GM23338 (cell line): ENCODE measurements at regions not wholly inside any gene's neighbourhood (a gene's known extent, or its start where the extent isn't known, plus 50 kb on each side); places are given as distances from the start of the nearest gene placed in this dataset.

Experiments
- ATAC-seq: fragments of 200-7000 bp; cut with Tn5 transposase; 3 replicates; pipeline ENCODE4 v1.9.1; 2020
- DNase-seq: peaks from one replicate; pipeline ENCODE4 v3.0.0-alpha.2; 2015; ENCODE audit warnings: low spot score
- H2AFZ ChIP-seq: fragments of 200-600 bp; sonication (generic); 2 replicates; pipeline ENCODE4 v1.8.0; 2016; ENCODE audit warnings: antibody characterized with exemption, mild to moderate bottlenecking, moderate library complexity
- H3F3A ChIP-seq: fragments of 200-600 bp; sonication (generic); replicated peaks from 2 replicates; pipeline ENCODE4 v1.8.0; 2017; ENCODE audit warnings: antibody characterized with exemption, mixed run types, low read depth
- H3K27ac ChIP-seq: fragments of 200-600 bp; sonication (generic); 2 replicates; pipeline ENCODE4 v1.6.1; 2016; ENCODE audit warnings: low read depth
- H3K27me3 ChIP-seq: fragments of 200-600 bp; sonication (generic); 2 replicates; pipeline ENCODE4 v1.8.0; 2016; ENCODE audit warnings: mild to moderate bottlenecking, mixed run types, moderate library complexity; ENCODE audit not compliant: insufficient read depth
- H3K36me3 ChIP-seq: fragments of 200-600 bp; sonication (generic); 2 replicates; pipeline ENCODE4 v1.8.0; 2016; ENCODE audit warnings: mild to moderate bottlenecking; ENCODE audit not compliant: insufficient read depth
- H3K4me1 ChIP-seq: fragments of 200-600 bp; sonication (generic); 2 replicates; pipeline ENCODE4 v1.8.0; 2016; ENCODE audit warnings: mild to moderate bottlenecking, moderate library complexity; ENCODE audit not compliant: insufficient read depth
- H3K4me2 ChIP-seq: fragments of 200-600 bp; sonication (generic); 2 replicates; pipeline ENCODE4 v1.7.1; 2017; ENCODE audit warnings: mixed run types
- H3K4me3 ChIP-seq: fragments of 200-600 bp; sonication (generic); 2 replicates; pipeline ENCODE4 v1.6.1; 2016; ENCODE audit warnings: mixed run types
- H3K79me2 ChIP-seq: fragments of 200-600 bp; sonication (generic); replicated peaks from 2 replicates; pipeline ENCODE4 v1.8.0; 2017; ENCODE audit warnings: mild to moderate bottlenecking; ENCODE audit not compliant: insufficient read depth
- H3K9me2 ChIP-seq: fragments of 200-600 bp; sonication (generic); 2 replicates; pipeline ENCODE4 v1.8.0; 2017; ENCODE audit not compliant: insufficient read depth
- H4K20me1 ChIP-seq: fragments of 200-600 bp; sonication (generic); replicated peaks from 2 replicates; pipeline ENCODE4 v1.8.0; 2017; ENCODE audit warnings: mild to moderate bottlenecking; ENCODE audit not compliant: insufficient read depth
- H3K27ac Mint-ChIP-seq: 2 replicates; pipeline ENCODE4 v1.8.0; 2020; ENCODE audit warnings: inconsistent platforms, mild to moderate bottlenecking, moderate library complexity, mixed read lengths
- H3K27me3 Mint-ChIP-seq: 3 replicates; pipeline ENCODE4 v1.8.0; 2022; ENCODE audit warnings: low read depth, mild to moderate bottlenecking, moderate library complexity, mixed read lengths, inconsistent platforms; ENCODE audit not compliant: insufficient read depth, poor library complexity
- H3K36me3 Mint-ChIP-seq: 3 replicates; pipeline ENCODE4 v1.8.0; 2021; ENCODE audit warnings: low read depth, mild to moderate bottlenecking, inconsistent platforms, moderate library complexity, mixed read lengths
- H3K4me1 Mint-ChIP-seq: 3 replicates; pipeline ENCODE4 v1.8.0; 2020; ENCODE audit warnings: mild to moderate bottlenecking, inconsistent platforms, mixed read lengths
- H3K4me3 Mint-ChIP-seq: 3 replicates; pipeline ENCODE4 v1.8.0; 2021; ENCODE audit warnings: moderate library complexity, mild to moderate bottlenecking, inconsistent platforms, mixed read lengths
- H3K9me3 Mint-ChIP-seq: 3 replicates; pipeline ENCODE4 v1.8.0; 2020; ENCODE audit warnings: moderate library complexity, mild to moderate bottlenecking, inconsistent platforms, mixed read lengths
- EZH2 ChIP-seq: fragments of 200-600 bp; sonication (generic); IDR thresholded peaks from one replicate; pipeline ENCODE4 v1.8.0; 2017; ENCODE audit warnings: antibody characterized with exemption, mild to moderate bottlenecking, low read depth; ENCODE audit not compliant: unreplicated experiment
- EZH2phosphoT487 ChIP-seq: fragments of 200-600 bp; sonication (generic); IDR thresholded peaks from one replicate; pipeline ENCODE4 v1.8.1; 2018; ENCODE audit warnings: antibody characterized with exemption; ENCODE audit not compliant: unreplicated experiment
- JUNB ChIP-seq: IDR thresholded peaks from one replicate; pipeline ENCODE4 v1.6.1; 2016; ENCODE audit warnings: antibody characterized with exemption; ENCODE audit not compliant: unreplicated experiment
- NANOG ChIP-seq: IDR thresholded peaks from 2 replicates; pipeline ENCODE4 v1.6.1; 2016; ENCODE audit warnings: antibody characterized with exemption, borderline replicate concordance
- POLR2AphosphoS5 ChIP-seq: IDR thresholded peaks from 2 replicates; pipeline ENCODE4 v1.6.1; 2016; ENCODE audit warnings: antibody characterized with exemption, low read depth
- STAT1 ChIP-seq: IDR thresholded peaks from one replicate; pipeline ENCODE4 v1.6.1; 2016; ENCODE audit warnings: antibody characterized with exemption; ENCODE audit not compliant: unreplicated experiment
- ZNF114 ChIP-seq: fragments of 250-450 bp; sonication (Bioruptor Pico); IDR thresholded peaks from 2 replicates; pipeline ENCODE4 v1.5.0; 2020; ENCODE audit warnings: mild to moderate bottlenecking, moderate library complexity
- ZNF462 ChIP-seq: fragments of 250-450 bp; sonication (Bioruptor Pico); IDR thresholded peaks from 2 replicates; pipeline ENCODE4 v1.5.0; 2020; ENCODE audit warnings: mild to moderate bottlenecking, moderate library complexity
- TF ChIP-seq, protein P1 (sequence below), 2 experiments: fragments of 200-600 bp in 1 of 2; sonication (generic) in 1 of 2; conservative IDR thresholded peaks; 2 replicates each; pipeline versions ENCODE4 v1.5.1 to v1.6.1; 2016 to 2017; ENCODE audit warnings: antibody characterized with exemption in 2 of 2, low read depth in 2 of 2, mild to moderate bottlenecking in 2 of 2, moderate library complexity in 1 of 2

GRCh38 chr15:79673416-79674123 lies 223.2 kb downstream of the MTHFS start:
- peaks cover 3% of the 10 kb centered on the region; the same call in 1 of the 3 replicates for H3K9me3 Mint-ChIP-seq
- Histone ChIP-seq H3K4me1 (peaks cover 28% of the 10 kb centered on the region), H3K36me3 (no peaks in the 10 kb centered on the region), H3K9me2 (no peaks in the 10 kb centered on the region; the same call in 1 of the 2 replicates), H3K4me3 (peak overlapping the region; percentile 21; the same call in 1 of the 2 replicates), H3F3A (no peaks in the 10 kb centered on the region), H3K79me2 (no peaks in the 10 kb centered on the region), H4K20me1 (no peaks in the 10 kb centered on the region), H2AFZ (no peak overlapping the region), H3K27me3 (no peaks in the 10 kb centered on the region), H3K27ac (no peak overlapping the region), H3K4me2 (peak overlapping the region; percentile 50)
- peaks cover 4% of the 10 kb centered on the region for H3K27me3 Mint-ChIP-seq
- DNase-seq (peak; percentile 56), ATAC-seq (peak; percentile 90)
- no peaks in the 10 kb centered on the region for H3K36me3 Mint-ChIP-seq
- peaks cover 30% of the 10 kb centered on the region for H3K4me1 Mint-ChIP-seq
- H3K27ac Mint-ChIP-seq, result peak overlapping the region; percentile 49; the same call in 1 of the 2 replicates
- TF ChIP-seq, protein P1, sequence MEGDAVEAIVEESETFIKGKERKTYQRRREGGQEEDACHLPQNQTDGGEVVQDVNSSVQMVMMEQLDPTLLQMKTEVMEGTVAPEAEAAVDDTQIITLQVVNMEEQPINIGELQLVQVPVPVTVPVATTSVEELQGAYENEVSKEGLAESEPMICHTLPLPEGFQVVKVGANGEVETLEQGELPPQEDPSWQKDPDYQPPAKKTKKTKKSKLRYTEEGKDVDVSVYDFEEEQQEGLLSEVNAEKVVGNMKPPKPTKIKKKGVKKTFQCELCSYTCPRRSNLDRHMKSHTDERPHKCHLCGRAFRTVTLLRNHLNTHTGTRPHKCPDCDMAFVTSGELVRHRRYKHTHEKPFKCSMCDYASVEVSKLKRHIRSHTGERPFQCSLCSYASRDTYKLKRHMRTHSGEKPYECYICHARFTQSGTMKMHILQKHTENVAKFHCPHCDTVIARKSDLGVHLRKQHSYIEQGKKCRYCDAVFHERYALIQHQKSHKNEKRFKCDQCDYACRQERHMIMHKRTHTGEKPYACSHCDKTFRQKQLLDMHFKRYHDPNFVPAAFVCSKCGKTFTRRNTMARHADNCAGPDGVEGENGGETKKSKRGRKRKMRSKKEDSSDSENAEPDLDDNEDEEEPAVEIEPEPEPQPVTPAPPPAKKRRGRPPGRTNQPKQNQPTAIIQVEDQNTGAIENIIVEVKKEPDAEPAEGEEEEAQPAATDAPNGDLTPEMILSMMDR (conservative IDR thresholded peaks at IDR 0.05; ENCODE audit: low read depth in 2 of 2), result 0 out of 4 replicates have a peak, but pooled peaks of 1 of the 2 experiments have one; percentile 12
- no peak for TF ChIP-seq POLR2AphosphoS5
- no peak overlapping the region for H3K4me3 Mint-ChIP-seq

DNA sequence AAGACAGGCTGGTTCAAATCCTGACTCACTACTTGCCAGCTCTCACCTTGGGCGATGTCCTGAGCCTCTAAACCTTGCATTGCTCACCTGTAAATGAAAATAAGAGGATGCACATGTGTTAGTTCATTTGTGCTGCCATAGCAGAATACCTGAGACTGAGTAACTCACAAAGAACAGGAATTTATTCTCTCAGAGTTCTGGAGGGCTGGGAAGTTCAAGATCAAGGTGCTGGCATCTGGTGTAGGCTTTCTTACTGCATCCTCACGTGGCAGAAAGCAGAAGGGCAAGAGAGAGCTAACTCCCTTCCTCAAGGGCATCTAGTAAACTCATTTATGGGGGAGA lies 222.7 kb downstream of the MTHFS start:
- no peak for ATAC-seq
- H3K27ac Mint-ChIP-seq, result no peak overlapping the region
- DNase-seq, result no peak
- H3K4me3 ChIP-seq, result no peak overlapping the region
- H3K9me3 Mint-ChIP-seq, result peaks cover 3% of the 10 kb centered on the region; the same call in 1 of the 3 replicates
- no peaks in the 10 kb centered on the region for H3K27me3 ChIP-seq
- no peak overlapping the region for H2AFZ ChIP-seq
- no peaks in the 10 kb centered on the region; the same call in 1 of the 2 replicates for H3K9me2 ChIP-seq
- no peaks in the 10 kb centered on the region for H3K36me3 Mint-ChIP-seq
- H3K27ac ChIP-seq, result no peak overlapping the region
- no peaks in the 10 kb centered on the region for H3K79me2 ChIP-seq
- H3K36me3 ChIP-seq, result no peaks in the 10 kb centered on the region
- H3K4me1 ChIP-seq, result peaks cover 28% of the 10 kb centered on the region
- H4K20me1 ChIP-seq, result no peaks in the 10 kb centered on the region
- peaks cover 4% of the 10 kb centered on the region for H3K27me3 Mint-ChIP-seq
- peak overlapping the region; percentile 50 for H3K4me2 ChIP-seq
- peaks cover 35% of the 10 kb centered on the region for H3K4me1 Mint-ChIP-seq
- H3F3A ChIP-seq, result no peaks in the 10 kb centered on the region
- H3K4me3 Mint-ChIP-seq, result no peak overlapping the region
- TF ChIP-seq, protein P1 (conservative IDR thresholded peaks at IDR 0.05; ENCODE audit: low read depth in 2 of 2), result no peak
- no peak for TF ChIP-seq NANOG
- TF ChIP-seq EZH2, result no peak
- no peak for TF ChIP-seq POLR2AphosphoS5
- TF ChIP-seq STAT1, result no peak
- no peak for TF ChIP-seq JUNB
- no peak for TF ChIP-seq ZNF462 (CRISPR knock-in tag)
- TF ChIP-seq ZNF114, result no peak
- TF ChIP-seq EZH2phosphoT487, result no peak
